ENCODE measurements at regions not wholly inside any gene's neighbourhood (a gene's known extent, or its start where the extent isn't known, plus 50 kb on each side); places are given as distances from the start of the nearest gene placed in this dataset.
"Not testable (repeated sequence)": the region's sequence is repeated elsewhere in the genome, so short reads cannot be mapped to it uniquely, and the experiment has no call there.

- DNase-seq (ENCODE audit: low read depth in 2 of 2), result no peak
These were observed 64.7 kb downstream of the DHCR7 start for GRCh38 chr11:71383461-71383860.

GRCh38 chr11:71381781-71382505 is 66.2 kb downstream of the DHCR7 start:
- DNase-seq (ENCODE audit: low read depth in 2 of 2), result no peak

DNA sequence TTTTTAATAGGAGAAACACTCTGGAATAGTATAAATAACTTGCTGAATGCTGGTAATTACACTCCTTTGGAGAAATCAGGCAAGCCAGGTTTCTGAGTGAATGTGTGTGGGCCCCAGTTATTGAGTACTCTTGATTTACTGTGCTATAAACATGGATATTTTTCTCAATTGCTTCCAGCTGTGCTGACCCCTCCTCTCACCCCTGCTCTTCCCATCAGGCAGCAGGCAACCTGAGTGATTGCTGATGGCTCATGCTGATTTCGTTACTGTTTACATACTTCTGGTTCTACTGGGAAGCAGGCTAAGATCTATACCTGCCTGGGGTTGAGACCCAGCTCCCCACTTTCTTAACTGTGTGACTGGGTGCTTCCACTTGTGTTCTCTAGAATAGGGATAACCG is 68.5 kb downstream of the DHCR7 start:
- DNase-seq (ENCODE audit: low read depth in 2 of 2), result no peak

DNA sequence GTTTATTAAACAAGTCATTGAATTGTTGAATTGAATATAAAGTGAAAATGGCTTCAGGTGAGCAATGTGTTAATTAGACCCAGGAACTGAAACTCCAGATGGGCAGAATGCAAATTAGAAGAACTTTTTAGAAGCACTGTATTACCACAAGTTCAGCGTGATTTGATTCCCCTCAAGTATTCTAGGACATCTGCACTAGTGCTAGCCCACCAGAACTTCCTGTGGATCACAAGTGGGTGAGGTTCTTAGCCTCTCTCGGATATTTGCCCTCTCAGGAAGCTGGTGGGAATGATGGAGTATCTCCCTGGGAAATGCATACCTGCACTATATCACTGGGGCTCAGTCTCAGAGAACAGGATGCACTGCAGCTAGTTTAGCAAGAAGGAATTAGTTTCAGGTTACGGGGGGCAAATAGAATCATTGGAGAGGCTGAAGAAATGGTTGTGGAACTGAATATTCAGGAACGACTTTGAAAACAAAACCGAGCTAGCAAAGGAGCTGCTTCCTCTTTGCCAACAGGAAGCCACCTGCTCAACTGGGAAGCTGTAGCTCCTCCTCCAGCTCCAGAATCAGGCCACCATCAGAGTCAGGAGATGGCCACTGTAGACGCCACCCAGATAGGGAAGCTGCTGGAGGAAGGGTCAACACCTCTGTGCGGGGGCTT is 74.3 kb downstream of the DHCR7 start:
- DNase-seq (ENCODE audit: low read depth in 2 of 2), result no peak

DNA sequence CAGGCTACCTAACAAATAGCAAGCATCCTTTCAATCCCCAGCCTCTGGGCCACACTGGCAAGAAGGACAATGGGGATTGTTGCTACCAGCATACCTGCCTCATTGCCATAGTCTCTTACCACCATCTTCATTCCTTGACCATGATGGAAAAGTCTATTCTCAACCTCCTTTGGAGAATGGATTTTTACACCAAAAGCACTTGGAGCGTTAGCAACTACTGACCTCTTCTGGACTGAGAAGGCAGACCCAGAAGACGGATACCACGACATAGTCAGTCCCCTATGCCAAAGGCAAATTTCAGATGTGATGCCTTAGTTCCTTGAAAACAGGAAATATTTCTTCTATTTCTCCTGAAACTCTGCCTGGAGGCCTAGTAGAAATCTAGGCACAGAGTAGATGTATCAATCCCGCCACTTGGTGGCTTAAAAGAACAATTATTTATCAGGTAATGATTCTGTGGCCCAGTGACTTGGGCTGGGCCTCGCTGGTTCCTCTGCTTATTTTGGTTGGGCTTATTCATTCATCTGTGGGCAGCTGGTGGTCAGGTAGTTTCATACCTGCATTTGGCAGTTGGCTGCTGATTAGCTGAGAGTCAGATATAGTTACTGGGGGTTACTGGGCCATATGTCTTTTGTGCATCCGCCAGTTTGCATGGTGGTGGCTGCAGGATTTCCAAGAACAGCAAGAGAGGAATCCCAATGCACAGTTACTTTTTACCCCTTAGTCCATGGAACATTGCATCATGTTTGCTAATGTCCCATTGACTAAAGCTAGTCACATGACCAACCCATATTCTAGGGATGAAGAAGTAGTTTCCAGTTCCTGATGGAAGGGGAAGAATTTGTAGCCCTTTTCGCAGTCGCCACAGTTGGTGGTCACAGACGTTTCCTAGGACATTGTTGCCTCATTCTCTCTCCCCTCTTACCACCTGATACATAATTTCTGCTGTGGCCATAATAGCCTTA is 75.2 kb downstream of the DHCR7 start:
- no peak for DNase-seq (ENCODE audit: low read depth in 2 of 2)

- no peak for DNase-seq (ENCODE audit: low read depth in 2 of 2)
These were observed 76.5 kb downstream of the DHCR7 start for GRCh38 chr11:71371674-71372069.

DNA sequence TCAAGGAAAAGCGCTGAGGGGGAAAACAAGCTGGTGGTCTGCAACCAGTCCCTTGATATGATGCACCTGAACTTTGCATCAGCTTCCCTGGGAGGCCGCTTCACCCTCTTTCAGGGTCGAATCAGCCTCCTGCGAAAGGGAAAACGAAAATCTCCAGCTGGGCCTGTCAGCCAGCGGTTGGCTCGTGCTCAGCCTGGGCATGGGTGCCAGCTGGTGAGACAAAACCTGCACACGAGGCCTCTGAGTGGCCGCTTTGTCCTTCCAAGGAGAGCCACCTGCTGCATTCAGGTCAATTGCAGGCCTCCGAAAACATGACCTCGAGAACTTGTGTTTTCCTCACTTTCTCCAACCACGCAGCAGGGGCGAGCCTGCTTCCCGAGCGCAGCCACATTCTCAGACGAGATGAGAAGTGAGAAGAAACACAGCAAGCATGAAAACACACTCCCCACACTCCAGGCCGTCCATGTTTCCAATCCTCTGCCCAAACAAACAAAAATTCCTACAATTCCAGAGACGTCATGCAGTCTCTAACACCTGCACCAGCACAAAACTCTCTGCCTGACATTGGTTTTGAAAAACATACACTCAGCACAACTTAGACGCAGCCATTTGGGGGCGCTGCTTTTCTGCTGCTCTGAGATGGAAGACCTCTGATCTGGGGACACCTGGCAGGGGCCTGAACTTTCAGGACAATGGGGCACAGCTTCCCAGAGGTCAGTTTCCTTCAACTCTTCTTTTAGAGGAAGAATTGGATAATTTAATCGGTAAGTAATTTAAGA is 77.1 kb downstream of the DHCR7 start:
- DNase-seq (ENCODE audit: low read depth in 2 of 2), result no peak

DNA sequence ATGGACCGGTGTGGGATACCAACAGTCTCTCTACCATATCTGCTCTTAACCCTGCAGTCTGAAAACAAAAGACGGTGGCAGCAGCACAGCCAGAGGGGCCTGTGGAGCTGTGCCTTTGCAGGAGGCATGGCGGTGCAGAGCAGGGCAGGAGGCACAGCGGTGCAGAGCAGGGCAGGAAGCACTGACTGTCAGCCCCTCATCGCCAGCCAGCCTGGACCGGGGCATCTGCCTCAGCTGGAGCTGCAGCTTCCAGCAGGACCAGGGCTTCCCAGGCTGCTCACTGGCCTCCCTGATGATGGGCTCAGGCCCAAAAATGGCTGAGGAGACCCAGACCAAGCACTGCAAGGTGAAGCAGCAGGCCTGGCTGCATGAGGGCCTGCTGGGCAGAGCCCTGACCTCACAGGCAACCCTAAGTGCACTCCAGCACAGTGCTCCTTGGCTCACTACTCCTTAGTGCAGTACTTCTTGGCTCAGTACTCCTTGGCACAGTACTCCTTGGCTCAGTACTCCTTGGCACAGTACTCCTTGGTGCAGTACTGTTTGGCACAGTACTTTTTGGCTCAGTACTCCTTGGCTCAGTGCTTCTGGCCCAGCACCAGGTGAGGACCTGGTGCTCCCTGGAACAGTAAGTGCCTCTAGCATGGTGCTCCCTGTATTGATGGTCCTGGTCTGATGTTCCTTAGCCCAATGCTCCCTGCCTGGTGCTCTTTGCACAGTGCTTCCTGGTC is 78.0 kb downstream of the DHCR7 start:
- no peak for DNase-seq (ENCODE audit: low read depth in 2 of 2)

- no peak for DNase-seq (ENCODE audit: low read depth in 2 of 2)
These were observed 78.8 kb downstream of the DHCR7 start for GRCh38 chr11:71369411-71369810.

DNA sequence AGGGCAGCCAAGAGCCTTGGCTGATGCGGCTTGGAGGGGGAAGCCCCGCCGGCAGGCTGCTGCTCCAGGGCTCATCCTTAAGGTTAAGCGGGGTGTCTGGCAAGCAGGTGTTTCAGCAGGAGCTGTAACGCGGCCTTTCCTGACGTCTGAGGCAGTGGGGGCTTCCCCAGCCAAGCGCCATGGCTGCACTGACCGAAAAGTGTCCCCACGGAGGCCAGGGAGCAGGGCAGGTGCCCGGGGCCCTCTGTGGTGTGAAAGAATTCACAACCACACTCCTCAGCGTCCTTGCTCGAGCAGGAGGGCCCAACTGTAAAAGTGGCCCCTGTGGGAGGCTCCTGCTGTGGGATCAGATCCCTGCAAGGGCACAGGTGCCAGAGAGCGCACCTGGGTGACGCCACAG is 79.2 kb downstream of the DHCR7 start:
- DNase-seq (ENCODE audit: low read depth in 2 of 2), result no peak

GRCh38 chr11:71367756-71368155 is 80.4 kb downstream of the DHCR7 start:
- DNase-seq (ENCODE audit: low read depth in 2 of 2), result no peak

GRCh38 chr11:71367276-71367675 is 80.9 kb downstream of the DHCR7 start:
- DNase-seq (ENCODE audit: low read depth in 2 of 2), result not testable (repeated sequence)

GRCh38 chr11:71366076-71366475 is 82.1 kb downstream of the DHCR7 start:
- DNase-seq (ENCODE audit: low read depth in 2 of 2), result no peak

DNA sequence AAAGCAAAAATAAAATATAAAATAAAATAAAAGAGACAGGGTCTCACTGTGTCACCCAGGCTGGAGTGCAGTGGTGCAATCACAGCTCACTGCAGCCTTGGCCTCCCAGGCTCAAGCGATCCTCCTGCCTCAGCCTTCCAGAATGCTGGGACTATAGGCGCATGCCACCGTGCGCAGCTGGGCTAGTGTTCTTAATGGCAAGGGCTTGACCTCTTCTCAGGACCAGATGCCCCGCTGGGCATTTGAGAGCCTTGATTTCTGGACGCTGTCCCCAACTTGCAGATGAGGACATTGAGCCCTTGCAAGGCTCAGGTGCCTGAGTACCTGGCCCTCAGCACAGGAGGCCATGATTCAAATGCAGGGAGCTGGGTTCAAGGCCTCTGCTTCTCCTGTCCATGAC is 82.6 kb downstream of the DHCR7 start:
- no peak for DNase-seq (ENCODE audit: low read depth in 2 of 2)

DNA sequence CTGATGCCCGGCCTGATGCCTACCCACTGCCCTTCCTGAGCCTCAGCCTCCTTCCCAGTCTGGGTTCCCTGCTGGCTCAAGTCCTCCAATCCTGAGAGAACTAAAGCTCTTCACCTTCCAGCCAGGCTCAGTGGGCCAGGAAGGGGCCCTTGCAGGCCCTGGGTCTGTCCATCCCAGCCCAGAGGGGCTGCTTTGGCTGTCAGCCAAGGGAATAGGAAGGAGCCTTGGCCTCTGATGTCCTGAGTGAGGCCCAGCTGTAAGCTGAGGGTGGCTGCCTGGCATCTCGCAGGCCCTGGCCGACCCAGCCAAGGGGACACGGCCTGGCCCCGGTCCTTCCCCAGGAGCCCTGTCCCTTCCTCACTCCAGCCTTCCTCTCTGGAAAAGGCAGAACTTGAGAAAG is 83.4 kb downstream of the DHCR7 start:
- DNase-seq (ENCODE audit: low read depth in 2 of 2), result no peak

DNA sequence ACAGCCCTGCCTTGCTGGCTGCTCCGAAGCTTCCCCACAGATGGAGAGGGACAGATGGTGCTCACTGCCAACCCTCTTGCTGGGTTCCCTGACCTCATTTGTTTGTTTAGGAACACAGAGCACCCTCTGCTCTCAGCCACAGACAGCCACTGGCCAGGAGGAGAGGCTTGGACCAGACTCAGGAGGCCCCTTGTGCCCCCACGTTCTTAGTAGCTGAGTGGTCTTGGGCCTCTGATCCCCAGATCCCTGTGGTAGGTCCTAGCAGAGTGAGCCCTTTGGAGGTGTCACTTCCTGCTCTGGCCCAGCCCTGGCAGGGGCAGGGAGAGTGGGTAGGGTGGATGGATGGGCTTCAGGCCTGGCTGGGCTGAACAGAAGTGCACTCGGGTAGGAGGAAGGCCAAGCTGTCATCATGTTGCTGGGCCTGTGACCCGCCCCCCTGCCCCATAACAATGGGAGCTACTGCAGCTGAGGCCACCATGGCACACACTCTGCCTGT is 84.0 kb downstream of the DHCR7 start:
- no peak for DNase-seq (ENCODE audit: low read depth in 2 of 2)

DNA sequence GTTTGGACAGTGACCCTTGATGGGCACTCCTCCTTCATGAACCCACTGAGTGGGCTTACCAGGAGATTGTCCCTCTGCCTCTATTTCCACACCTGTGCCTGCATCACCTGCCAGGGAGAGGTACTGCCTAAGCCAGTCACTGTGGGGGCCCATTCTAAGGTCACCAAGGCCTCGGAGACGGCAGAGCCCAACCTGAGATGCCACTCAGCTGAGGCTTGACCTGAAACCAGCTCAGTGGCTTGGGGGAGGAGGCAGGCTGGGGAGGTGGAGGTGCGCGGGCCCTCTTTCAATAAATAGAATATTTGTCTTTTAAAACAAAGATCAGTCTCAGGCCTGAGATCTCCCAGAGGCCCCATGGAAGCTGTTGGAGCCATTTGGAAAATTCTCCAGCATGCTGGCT is 84.5 kb downstream of the DHCR7 start:
- DNase-seq (ENCODE audit: low read depth in 2 of 2), result no peak

DNA sequence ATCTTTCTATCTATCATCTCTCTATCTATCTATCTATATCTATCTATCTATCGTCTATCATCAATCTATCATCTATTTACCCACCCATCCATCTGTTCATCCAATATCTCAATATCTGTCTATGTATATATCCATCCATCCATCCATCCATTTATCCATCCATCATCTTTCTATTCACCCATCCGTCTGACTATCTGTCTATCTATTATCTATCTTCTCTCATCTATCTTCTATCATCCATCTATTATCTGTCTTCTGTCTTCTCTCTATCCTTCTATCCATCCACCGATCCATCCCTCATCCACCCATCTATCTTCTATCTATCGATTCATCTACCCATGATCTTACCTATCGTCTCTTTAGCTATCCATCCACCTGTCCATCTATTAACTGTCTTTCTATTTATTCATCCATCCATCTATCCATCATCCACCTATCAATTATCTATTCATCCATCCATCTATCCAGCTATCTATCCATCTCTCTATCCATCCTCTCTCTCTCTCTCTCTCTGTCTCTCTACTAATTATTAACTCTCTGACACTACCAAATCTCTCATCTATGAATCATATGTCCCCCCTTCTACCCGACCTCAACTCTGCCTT is 89.1 kb downstream of the DHCR7 start:
- no peak for DNase-seq (ENCODE audit: low read depth in 2 of 2)

DNA sequence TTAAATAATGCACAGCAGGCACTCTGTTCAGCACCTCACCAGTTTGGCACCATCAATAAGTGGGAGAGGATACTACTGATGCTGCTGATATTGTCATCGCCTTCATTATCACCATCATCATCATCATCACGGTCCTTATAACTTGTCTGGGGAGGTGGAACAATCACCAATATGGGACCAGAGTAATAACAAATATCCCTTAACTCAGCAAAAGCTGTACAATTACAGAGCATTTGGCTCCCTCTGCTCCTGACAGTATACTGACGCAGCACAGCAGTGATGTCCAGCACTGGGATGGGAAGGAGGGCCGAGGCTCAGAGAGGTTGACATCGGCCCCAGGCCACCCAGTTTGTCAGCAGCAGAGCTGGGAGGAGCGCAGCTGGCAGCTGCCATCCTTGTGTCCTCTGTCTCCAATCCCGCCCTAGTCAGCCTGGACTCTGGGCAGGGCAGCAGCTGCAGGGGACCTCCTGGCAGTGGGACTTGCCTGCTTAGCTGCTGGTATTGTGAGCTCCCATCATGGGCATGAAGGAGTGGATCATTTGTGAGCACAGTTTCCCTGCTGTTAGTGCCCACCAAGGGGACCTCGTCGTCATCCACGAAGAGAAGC is 90.0 kb downstream of the DHCR7 start:
- no peak for DNase-seq (ENCODE audit: low read depth in 2 of 2)

- no peak for DNase-seq (ENCODE audit: low read depth in 2 of 2)
These were observed 90.8 kb downstream of the DHCR7 start for GRCh38 chr11:71357414-71357813.
